NB4 (cell line): ENCODE measurements at regions not wholly inside any gene's neighbourhood (a gene's known extent, or its start where the extent isn't known, plus 50 kb on each side); places are given as distances from the start of the nearest gene placed in this dataset.

Experiments used
- DNase-seq: peaks from one replicate; pipeline ENCODE4 v3.0.0; 2010; ENCODE audit warnings: low read depth
- H3K4me3 ChIP-seq: one replicate; pipeline ENCODE4 v1.5.1; 2011; ENCODE audit warnings: mild to moderate bottlenecking, low read depth, low read length, moderate library complexity
- MAX ChIP-seq: IDR thresholded peaks from 2 replicates; pipeline ENCODE4 v1.6.1; 2011; ENCODE audit warnings: low read depth, low read length
- MYC ChIP-seq: IDR thresholded peaks from 2 replicates; pipeline ENCODE4 v1.6.1; 2011; ENCODE audit warnings: low read depth, low read length
- POLR2A ChIP-seq: IDR thresholded peaks from 2 replicates; pipeline ENCODE4 v1.6.1; 2011; ENCODE audit warnings: mild to moderate bottlenecking; ENCODE audit not compliant: insufficient read length; ENCODE audit errors: extremely low read depth
- TF ChIP-seq, protein P1 (sequence below): IDR thresholded peaks from one replicate; pipeline ENCODE4 v1.5.1; 2012; ENCODE audit warnings: low read depth, low read length

- DNase-seq: peak; percentile 52
- no peak overlapping the region for H3K4me3 ChIP-seq
- no peak for TF ChIP-seq MAX
- TF ChIP-seq, protein P1, sequence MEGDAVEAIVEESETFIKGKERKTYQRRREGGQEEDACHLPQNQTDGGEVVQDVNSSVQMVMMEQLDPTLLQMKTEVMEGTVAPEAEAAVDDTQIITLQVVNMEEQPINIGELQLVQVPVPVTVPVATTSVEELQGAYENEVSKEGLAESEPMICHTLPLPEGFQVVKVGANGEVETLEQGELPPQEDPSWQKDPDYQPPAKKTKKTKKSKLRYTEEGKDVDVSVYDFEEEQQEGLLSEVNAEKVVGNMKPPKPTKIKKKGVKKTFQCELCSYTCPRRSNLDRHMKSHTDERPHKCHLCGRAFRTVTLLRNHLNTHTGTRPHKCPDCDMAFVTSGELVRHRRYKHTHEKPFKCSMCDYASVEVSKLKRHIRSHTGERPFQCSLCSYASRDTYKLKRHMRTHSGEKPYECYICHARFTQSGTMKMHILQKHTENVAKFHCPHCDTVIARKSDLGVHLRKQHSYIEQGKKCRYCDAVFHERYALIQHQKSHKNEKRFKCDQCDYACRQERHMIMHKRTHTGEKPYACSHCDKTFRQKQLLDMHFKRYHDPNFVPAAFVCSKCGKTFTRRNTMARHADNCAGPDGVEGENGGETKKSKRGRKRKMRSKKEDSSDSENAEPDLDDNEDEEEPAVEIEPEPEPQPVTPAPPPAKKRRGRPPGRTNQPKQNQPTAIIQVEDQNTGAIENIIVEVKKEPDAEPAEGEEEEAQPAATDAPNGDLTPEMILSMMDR: peak; percentile 82
These were observed 97.7 kb upstream of the PTPN13 start for GRCh38 chr4:86496094-86497080.

GRCh38 chr4:86497131-86497530 is 97.0 kb upstream of the PTPN13 start:
- TF ChIP-seq MAX (no peak), POLR2A (no peak), MYC (no peak)
- TF ChIP-seq, protein P1: no peak
- no peak for DNase-seq
- no peak overlapping the region for H3K4me3 ChIP-seq

GRCh38 chr4:86497980-86498862 is 95.9 kb upstream of the PTPN13 start:
- DNase-seq: peak; percentile 73
- no peak overlapping the region for H3K4me3 ChIP-seq
- TF ChIP-seq, protein P1: peak; percentile 65
- no peak for TF ChIP-seq POLR2A

GRCh38 chr4:86498863-86499166 is 95.3 kb upstream of the PTPN13 start:
- DNase-seq: no peak
- TF ChIP-seq MAX (no peak), POLR2A (no peak), MYC (no peak)
- TF ChIP-seq, protein P1: no peak
- no peak overlapping the region for H3K4me3 ChIP-seq

- H3K4me3 ChIP-seq: no peak overlapping the region
- no peak for TF ChIP-seq MYC
- no peak for TF ChIP-seq MAX
- TF ChIP-seq, protein P1: no peak
- no peak for TF ChIP-seq POLR2A
- no peak for DNase-seq
These were observed 93.6 kb upstream of the PTPN13 start for GRCh38 chr4:86500527-86500926.
